ENCODE measurements at regions not wholly inside any gene's neighbourhood (a gene's known extent, or its start where the extent isn't known, plus 50 kb on each side); places are given as distances from the start of the nearest gene placed in this dataset.

DNA sequence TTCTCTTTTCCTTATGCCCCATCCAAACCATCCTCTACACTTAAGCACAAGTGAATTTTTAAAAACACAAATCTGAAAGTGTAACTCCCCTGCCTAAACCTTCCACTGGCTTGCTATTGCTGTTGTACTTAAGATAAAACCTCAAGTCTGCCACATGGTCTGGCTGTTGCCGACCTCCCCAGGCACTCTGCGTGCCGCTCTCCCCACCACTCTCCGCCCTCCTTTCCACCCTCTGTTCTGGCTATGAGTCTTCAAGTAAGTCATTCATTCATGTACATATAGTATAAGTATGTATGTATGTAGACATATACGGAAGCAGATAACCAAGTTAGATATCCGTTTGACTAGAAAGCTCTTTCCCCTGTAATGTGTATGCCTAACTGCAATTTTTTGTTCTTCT lies 94.7 kb upstream of the ANKRD55 start:
- TF ChIP-seq, protein P1, sequence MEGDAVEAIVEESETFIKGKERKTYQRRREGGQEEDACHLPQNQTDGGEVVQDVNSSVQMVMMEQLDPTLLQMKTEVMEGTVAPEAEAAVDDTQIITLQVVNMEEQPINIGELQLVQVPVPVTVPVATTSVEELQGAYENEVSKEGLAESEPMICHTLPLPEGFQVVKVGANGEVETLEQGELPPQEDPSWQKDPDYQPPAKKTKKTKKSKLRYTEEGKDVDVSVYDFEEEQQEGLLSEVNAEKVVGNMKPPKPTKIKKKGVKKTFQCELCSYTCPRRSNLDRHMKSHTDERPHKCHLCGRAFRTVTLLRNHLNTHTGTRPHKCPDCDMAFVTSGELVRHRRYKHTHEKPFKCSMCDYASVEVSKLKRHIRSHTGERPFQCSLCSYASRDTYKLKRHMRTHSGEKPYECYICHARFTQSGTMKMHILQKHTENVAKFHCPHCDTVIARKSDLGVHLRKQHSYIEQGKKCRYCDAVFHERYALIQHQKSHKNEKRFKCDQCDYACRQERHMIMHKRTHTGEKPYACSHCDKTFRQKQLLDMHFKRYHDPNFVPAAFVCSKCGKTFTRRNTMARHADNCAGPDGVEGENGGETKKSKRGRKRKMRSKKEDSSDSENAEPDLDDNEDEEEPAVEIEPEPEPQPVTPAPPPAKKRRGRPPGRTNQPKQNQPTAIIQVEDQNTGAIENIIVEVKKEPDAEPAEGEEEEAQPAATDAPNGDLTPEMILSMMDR (IDR thresholded peaks at IDR 0.05; ENCODE audit: low read depth, low read length) = no peak
- peaks cover 16% of the 10 kb centered on the region for H3K4me1 ChIP-seq (ENCODE audit: low read depth)
- no peaks in the 10 kb centered on the region for H3K27me3 ChIP-seq
- H3K9me3 ChIP-seq (ENCODE audit: low read depth) = no peaks in the 10 kb centered on the region
- no peak overlapping the region for H3K27ac ChIP-seq
- H3K4me3 ChIP-seq = no peak overlapping the region
- DNase-seq (ENCODE audit: low read depth in 1 of 2, low spot score in 1 of 2) = peak in 1 of 2 donors; percentile 30
- no peaks in the 10 kb centered on the region for H3K36me3 ChIP-seq

DNA sequence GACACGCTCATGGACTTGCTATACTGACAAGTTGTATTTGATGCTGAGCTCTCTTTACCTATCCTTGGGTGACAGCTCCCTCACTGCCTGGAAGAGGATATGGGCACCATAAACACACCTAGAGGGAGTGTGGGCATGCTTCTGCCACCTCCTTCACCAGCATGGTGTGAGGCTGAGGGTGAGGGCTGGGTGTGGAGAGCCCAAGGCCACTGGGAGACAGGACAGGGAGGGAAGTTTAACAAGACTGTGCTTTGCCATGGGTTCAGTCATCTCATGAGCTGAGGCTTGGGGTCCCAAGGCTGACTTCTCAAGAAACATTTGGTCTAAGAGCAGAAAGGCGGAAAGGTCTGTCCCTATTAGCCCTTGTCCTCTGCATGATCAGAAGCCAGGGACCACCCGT lies 93.6 kb upstream of the ANKRD55 start:
- TF ChIP-seq, protein P1 (IDR thresholded peaks at IDR 0.05; ENCODE audit: low read depth, low read length) = no peak

DNA sequence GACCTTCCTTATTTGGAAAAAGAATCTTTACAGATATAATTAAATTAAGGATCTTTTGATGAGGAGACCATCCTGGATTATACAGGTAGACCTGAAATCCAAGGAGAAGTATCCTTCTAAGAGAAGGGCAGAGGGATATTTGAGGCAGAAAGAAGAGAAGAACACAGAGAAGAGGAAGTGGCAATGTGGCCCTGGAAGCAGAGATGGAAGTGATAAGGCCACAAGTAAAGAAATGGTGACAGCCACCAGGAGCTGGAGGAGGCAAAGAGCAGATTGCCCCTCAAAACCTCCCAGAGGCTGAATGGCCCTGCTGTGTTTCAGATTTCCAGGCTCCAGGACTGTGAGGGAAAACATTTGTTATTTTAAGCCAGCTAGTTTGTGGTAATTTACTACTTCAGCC lies 93.0 kb upstream of the ANKRD55 start:
- H3K27ac ChIP-seq = no peak overlapping the region
- DNase-seq (ENCODE audit: low read depth in 1 of 2, low spot score in 1 of 2) = no peak
- H3K4me1 ChIP-seq (ENCODE audit: low read depth) = peaks cover 16% of the 10 kb centered on the region
- TF ChIP-seq, protein P1 (IDR thresholded peaks at IDR 0.05; ENCODE audit: low read depth, low read length) = no peak
- H3K36me3 ChIP-seq = no peaks in the 10 kb centered on the region
- H3K4me3 ChIP-seq = no peak overlapping the region
- no peaks in the 10 kb centered on the region for H3K9me3 ChIP-seq (ENCODE audit: low read depth)
- H3K27me3 ChIP-seq = no peaks in the 10 kb centered on the region

More for the DNA sequence above, 93.6 kb upstream of the ANKRD55 start:
- DNase-seq (ENCODE audit: low read depth in 1 of 2, low spot score in 1 of 2) = no peak
- H3K4me1 ChIP-seq (ENCODE audit: low read depth) = peaks cover 16% of the 10 kb centered on the region
- H3K27ac ChIP-seq = no peak overlapping the region
- no peaks in the 10 kb centered on the region for H3K27me3 ChIP-seq
- no peaks in the 10 kb centered on the region for H3K36me3 ChIP-seq
- no peaks in the 10 kb centered on the region for H3K9me3 ChIP-seq (ENCODE audit: low read depth)
- H3K4me3 ChIP-seq = no peak overlapping the region

DNA sequence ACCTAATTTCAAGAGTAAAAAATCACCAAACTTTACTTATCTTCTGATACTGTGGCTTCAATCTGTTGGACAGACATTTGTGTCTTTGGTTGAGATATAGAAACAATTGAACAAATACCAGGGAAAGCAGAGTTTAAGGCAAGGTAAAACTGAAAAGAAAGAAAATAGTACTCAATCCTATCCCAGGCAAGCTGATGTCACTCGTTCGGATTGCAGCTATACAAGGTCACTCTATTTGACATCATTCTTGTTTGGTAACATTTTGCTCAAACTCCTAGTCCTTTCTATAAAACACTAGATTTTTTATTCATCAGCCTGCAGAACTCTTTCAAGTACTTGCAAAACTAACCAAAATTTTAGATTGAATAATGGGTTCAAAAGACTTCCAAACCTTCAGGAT lies 91.9 kb upstream of the ANKRD55 start:
- H3K4me1 ChIP-seq (ENCODE audit: low read depth) = peaks cover 16% of the 10 kb centered on the region
- no peaks in the 10 kb centered on the region for H3K27me3 ChIP-seq
- H3K27ac ChIP-seq = no peak overlapping the region
- no peak overlapping the region for H3K4me3 ChIP-seq
- DNase-seq (ENCODE audit: low read depth in 1 of 2, low spot score in 1 of 2) = no peak
- no peaks in the 10 kb centered on the region for H3K9me3 ChIP-seq (ENCODE audit: low read depth)
- no peaks in the 10 kb centered on the region for H3K36me3 ChIP-seq
- TF ChIP-seq, protein P1 (IDR thresholded peaks at IDR 0.05; ENCODE audit: low read depth, low read length) = no peak

DNA sequence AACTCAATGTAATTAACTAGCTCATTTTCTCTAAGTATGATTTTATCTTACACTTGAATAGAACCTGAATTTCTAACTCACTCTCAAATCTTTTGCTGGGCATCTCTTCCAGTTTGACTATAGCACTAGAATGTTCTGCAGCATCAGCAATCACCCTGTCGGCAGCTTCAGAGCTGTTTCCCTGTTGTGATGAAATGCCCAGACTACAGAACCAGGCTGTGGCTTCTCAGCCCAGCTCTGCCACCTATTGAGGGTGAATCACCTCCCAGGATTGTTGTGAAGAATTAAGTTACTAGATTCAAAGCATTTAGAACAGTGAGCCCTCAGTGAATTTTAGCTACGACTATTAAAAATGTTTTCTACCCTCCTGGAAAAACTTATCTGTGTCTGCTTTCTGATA lies 90.4 kb upstream of the ANKRD55 start:
- Histone ChIP-seq H3K4me3 (no peak overlapping the region), H3K36me3 (no peaks in the 10 kb centered on the region), H3K27me3 (no peaks in the 10 kb centered on the region), H3K4me1 (ENCODE audit: low read depth) (peaks cover 15% of the 10 kb centered on the region), H3K27ac (no peak overlapping the region), H3K9me3 (ENCODE audit: low read depth) (no peaks in the 10 kb centered on the region)
- peak; percentile 23 to 81 for DNase-seq (ENCODE audit: low read depth in 1 of 2, low spot score in 1 of 2)
- TF ChIP-seq, protein P1 (IDR thresholded peaks at IDR 0.05; ENCODE audit: low read depth, low read length) = no peak

DNA sequence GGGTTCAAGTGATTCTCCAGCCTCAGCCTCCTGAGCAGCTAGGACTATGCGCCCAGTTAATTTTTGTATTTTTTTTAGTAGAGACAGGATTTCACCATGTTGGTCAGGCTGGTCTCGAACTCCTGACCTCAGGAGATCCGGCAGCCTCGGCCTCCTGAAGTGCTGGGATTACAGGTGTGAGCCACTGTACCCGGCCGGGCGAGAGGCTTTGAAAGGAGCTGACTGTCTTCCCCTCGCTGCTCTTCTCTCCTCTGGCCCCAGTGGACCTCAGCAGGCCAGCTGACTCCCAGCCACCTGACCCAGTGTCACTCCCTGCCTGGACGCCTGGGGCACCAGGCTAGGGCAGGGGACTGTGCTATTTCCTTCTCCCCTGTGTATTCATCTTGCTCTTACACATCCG lies 89.5 kb upstream of the ANKRD55 start:
- H3K9me3 ChIP-seq (ENCODE audit: low read depth) = no peaks in the 10 kb centered on the region
- TF ChIP-seq, protein P1 (IDR thresholded peaks at IDR 0.05; ENCODE audit: low read depth, low read length) = no peak
- no peak overlapping the region for H3K27ac ChIP-seq
- peaks cover 10% of the 10 kb centered on the region for H3K4me1 ChIP-seq (ENCODE audit: low read depth)
- no peaks in the 10 kb centered on the region for H3K27me3 ChIP-seq
- H3K4me3 ChIP-seq = no peak overlapping the region
- no peaks in the 10 kb centered on the region for H3K36me3 ChIP-seq
- no peak for DNase-seq (ENCODE audit: low read depth in 1 of 2, low spot score in 1 of 2)
